Breast epithelium (tissue), 3 donors: ENCODE measurements at regions not wholly inside any gene's neighbourhood (a gene's known extent, or its start where the extent isn't known, plus 50 kb on each side); places are given as distances from the start of the nearest gene placed in this dataset.

Experiments used
- CTCF ChIP-seq, 3 donors: fragments of 450-650 bp; IDR thresholded peaks; one replicate each; pipeline ENCODE4 v1.5.1; 2016 to 2017; ENCODE audit warnings: antibody characterized with exemption in 3 of 3, mild to moderate bottlenecking in 3 of 3, moderate library complexity in 3 of 3
- POLR2A ChIP-seq: fragments of 450-650 bp; IDR thresholded peaks from one replicate; pipeline ENCODE4 v1.6.1; 2016; ENCODE audit warnings: antibody characterized with exemption, mild to moderate bottlenecking, moderate library complexity

- no peak for TF ChIP-seq CTCF (IDR thresholded peaks at IDR 0.05)
- TF ChIP-seq POLR2A, result no peak
These were observed 131.6 kb upstream of the GRID2 start for GRCh38 chr4:92172203-92172602.
